PFSK-1 (cell line): ENCODE measurements at regions not wholly inside any gene's neighbourhood (a gene's known extent, or its start where the extent isn't known, plus 50 kb on each side); places are given as distances from the start of the nearest gene placed in this dataset.

Experiments
- FOXP2 ChIP-seq: optimal IDR thresholded peaks from 2 replicates; pipeline ENCODE3; 2011; ENCODE audit warnings: borderline replicate concordance, control low read depth, inconsistent platforms; ENCODE audit not compliant: insufficient read depth; ENCODE audit errors: extremely low read length, extremely low read depth
- POLR2AphosphoS5 ChIP-seq: IDR thresholded peaks from 2 replicates; pipeline ENCODE4 v1.6.1; 2012; ENCODE audit warnings: low read depth, mild to moderate bottlenecking, control low read depth, low read length, moderate library complexity
- SIN3A ChIP-seq: IDR thresholded peaks from 2 replicates; pipeline ENCODE4 v1.6.1; 2012; ENCODE audit warnings: mild to moderate bottlenecking, low read length, moderate library complexity, borderline replicate concordance; ENCODE audit not compliant: insufficient read depth
- TAF1 ChIP-seq: IDR thresholded peaks from 2 replicates; pipeline ENCODE4 v1.6.1; 2012; ENCODE audit warnings: low read length, control low read depth, borderline replicate concordance; ENCODE audit not compliant: insufficient read depth
- TF ChIP-seq, protein P1 (sequence below), 2 experiments: IDR thresholded peaks; 2 replicates each; pipeline versions ENCODE4 v1.6.1 to v1.8.0; 2011 to 2012; ENCODE audit warnings: low read depth in 2 of 2, low read length in 2 of 2, control low read depth in 1 of 2, inconsistent platforms in 1 of 2, mild to moderate bottlenecking in 1 of 2, moderate library complexity in 1 of 2; ENCODE audit not compliant: insufficient read depth in 1 of 2

DNA sequence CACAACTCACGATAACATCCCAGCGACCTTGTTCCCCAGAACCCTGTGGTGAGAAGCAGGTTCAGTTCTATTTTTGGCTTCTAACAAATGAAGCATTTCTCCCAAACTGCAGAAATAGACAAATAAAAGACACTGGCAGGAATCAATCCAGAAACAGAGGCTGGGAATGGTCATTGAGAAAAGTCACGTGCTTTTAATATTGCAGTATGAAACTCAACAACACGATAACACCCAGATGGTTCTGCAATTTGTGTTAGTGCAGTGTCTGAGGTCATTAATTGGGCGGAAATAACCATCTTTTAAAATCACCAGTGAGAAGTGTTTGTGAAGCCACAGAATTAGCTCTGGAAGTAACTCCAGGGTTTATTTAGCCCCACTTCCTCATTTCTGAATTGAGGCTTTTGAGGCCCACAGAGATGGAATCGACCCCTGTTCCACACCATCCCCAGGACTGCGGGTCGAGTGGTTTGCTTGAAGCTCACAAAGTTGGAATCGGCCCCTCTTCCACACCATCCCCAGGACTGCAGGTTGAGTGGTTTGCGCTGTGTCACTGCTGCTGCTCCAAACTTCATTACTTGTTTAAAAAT, 164.7 kb upstream of the IRX4 start:
- TF ChIP-seq TAF1 (no peak), FOXP2 (no peak), POLR2AphosphoS5 (no peak), SIN3A (no peak)
- TF ChIP-seq, protein P1, sequence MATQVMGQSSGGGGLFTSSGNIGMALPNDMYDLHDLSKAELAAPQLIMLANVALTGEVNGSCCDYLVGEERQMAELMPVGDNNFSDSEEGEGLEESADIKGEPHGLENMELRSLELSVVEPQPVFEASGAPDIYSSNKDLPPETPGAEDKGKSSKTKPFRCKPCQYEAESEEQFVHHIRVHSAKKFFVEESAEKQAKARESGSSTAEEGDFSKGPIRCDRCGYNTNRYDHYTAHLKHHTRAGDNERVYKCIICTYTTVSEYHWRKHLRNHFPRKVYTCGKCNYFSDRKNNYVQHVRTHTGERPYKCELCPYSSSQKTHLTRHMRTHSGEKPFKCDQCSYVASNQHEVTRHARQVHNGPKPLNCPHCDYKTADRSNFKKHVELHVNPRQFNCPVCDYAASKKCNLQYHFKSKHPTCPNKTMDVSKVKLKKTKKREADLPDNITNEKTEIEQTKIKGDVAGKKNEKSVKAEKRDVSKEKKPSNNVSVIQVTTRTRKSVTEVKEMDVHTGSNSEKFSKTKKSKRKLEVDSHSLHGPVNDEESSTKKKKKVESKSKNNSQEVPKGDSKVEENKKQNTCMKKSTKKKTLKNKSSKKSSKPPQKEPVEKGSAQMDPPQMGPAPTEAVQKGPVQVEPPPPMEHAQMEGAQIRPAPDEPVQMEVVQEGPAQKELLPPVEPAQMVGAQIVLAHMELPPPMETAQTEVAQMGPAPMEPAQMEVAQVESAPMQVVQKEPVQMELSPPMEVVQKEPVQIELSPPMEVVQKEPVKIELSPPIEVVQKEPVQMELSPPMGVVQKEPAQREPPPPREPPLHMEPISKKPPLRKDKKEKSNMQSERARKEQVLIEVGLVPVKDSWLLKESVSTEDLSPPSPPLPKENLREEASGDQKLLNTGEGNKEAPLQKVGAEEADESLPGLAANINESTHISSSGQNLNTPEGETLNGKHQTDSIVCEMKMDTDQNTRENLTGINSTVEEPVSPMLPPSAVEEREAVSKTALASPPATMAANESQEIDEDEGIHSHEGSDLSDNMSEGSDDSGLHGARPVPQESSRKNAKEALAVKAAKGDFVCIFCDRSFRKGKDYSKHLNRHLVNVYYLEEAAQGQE (IDR thresholded peaks at IDR 0.05; ENCODE audit: insufficient read depth in 1 of 2, low read depth in 2 of 2, low read length in 2 of 2), result no peak
